Right ventricle myocardium superior (tissue), 1 donor: ENCODE measurements at regions not wholly inside any gene's neighbourhood (a gene's known extent, or its start where the extent isn't known, plus 50 kb on each side); places are given as distances from the start of the nearest gene placed in this dataset.
"Not testable (repeated sequence)": the region's sequence is repeated elsewhere in the genome, so short reads cannot be mapped to it uniquely, and the experiment has no call there.

Experiments used
- ATAC-seq: fragments of 200-7000 bp; cut with Tn5 transposase; one replicate; pipeline ENCODE4 v1.9.1; 2020; ENCODE audit warnings: mild to moderate bottlenecking; ENCODE audit not compliant: poor library complexity
- DNase-seq: peaks from one replicate; pipeline ENCODE4 v3.0.0-alpha.2; 2020
- intact Hi-C: fragments of 100-400 bp; cut with DNase I; formaldehyde crosslinking; loops from one replicate; pipeline ENCODE4 v1.11.2; 2022
- donor health status: DM: no; HTN: yes; CAD: no; lungs with severe emphysema.

DNA sequence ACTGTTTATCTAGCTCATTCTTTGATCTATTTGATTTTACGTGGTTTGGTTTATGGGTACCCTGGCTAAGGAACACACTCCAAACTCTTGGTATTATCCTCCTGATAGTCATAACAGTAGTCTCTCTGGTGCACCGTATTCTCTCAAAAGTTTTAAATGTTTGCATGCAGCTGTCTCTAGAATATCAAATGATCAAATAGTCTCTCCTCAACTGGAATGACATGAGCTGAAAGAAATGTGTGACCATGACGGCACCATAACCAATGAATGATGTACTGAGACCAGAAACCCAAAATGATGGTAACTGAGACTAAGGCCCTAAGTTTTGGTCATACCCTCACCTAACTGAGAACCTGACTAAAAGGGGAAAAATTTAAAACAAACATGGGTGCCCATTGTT is 319.4 kb downstream of the SLC7A11 start:
- ATAC-seq, result no peak
- DNase-seq, result no peak
- intact Hi-C loops, result no loop called here

DNA sequence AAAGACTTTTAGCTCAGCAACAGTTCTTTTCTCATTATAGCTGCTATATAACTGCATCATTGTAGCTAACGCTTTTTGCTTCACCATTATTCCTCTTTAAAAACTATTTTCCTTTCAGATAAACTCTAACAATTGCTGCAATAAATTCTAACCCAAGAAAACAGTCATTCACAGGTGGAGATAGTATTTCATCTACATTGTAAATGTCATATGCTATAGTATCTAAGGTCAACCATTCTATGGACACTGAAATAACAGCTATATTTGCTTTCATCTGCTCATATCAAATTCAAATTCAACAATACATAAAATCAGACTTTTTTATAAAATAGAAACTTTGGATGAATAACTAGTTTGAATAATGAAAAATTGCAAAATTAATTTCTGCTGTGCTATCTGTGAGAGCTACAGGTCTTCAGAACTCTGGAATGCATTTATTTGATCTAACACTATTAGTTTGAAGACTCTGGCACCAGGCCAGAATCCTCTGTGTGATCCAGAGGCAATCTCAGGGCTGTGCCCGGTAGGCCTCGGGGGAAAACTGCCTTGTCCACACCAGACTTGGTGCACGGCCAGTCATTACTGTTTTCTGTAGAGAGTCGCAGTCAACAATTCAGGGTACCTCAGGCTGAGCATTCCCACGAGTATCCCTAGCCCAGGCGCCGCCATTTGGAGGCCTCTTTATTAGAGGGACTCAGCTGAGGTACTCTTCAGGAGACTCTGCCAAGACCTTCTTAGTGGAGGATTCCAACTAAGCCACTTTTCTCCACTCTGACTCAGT is 332.4 kb downstream of the SLC7A11 start:
- DNase-seq (no peak), ATAC-seq (no peak)
- intact Hi-C loops, result no loop called here

- DNase-seq (no peak), ATAC-seq (no peak)
- intact Hi-C loops, result no loop called here
These were observed 336.2 kb downstream of the SLC7A11 start for GRCh38 chr4:137905930-137906329.

DNA sequence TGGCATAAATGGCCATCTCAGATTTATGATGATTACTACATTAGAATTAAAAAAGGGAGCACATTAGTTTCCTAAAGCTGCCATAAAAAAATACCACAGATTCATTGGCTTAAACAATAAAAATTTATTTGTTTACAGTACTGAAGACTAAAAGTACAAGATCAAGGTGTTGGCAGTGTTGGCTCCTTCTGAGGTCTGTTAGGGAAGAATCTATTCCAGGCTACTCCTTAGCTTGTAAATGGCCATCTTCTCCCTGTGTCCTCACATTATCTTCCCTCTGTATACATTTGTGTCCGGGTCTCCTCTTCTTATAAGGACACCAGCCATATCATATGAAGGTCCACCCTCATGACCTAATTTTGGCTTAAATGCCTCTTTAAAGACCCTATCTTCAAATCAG is 341.0 kb downstream of the SLC7A11 start:
- intact Hi-C loops, result no loop called here
- no peak for ATAC-seq

DNA sequence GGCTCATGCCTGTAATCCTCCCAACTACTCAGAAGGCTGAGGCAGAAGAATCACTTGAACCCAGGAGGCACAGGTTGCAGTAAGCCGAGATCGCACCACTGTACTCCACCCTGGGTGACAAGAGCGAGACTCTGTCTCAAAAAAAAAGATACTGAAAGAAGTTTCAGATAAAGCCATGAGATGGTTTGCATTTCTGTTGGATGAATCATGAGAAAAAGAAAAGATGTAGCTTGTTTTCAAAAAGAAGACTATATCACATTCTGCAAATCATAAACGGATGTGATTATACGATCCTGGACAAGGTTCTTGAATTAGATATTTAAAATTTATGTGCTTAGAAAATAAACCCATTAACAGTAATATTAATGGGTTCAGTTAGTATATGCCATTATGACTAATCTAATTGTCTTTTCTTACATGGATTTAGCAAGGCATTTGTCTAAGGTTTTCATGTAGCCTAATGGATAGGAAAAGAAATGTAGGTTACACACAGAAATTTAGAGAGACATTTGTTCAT is 345.9 kb downstream of the SLC7A11 start:
- intact Hi-C loops, result no loop called here
- ATAC-seq (no peak), DNase-seq (no peak)

More for the DNA sequence above, 341.0 kb downstream of the SLC7A11 start:
- DNase-seq, result no peak

DNA sequence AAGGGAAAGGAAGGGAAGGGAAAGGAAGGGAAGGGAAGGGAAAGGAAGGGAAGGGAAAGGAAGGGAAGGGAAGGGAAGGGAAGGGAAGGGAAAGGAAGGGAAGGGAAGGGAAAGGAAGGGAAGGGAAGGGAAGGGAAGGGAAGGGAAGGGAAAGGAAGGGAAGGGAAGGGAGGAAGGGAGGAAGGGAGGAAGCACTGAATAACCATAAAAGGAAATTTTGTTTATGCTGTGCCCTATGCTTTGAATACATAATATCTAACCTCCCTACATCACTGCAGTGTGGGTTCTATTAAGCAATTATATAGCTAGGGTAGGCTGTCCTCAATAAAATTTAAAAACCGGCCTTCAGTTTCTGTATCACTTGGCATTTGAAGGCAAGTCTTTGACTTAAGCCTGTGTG is 346.6 kb downstream of the SLC7A11 start:
- ATAC-seq, DNase-seq, intact Hi-C loops: not testable (repeated sequence)

DNA sequence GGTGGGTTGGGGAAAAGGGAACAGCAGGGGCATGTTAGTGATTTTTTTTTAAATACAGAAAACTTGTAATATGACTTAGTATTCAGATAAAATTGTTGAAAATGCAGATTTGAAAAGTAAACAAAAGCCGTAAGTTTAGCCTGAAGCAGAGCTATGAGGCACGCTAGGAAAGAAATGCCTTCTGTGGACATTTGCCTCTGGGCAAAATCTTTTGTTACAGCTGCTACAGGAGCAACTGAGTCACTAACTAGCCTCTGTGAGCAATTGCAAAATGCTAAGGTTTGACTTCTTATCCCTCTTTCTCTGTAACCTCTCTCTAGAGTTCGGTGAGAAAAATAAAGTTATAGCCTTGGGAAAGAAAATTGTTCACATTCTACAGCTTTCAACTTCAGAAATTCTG is 350.0 kb downstream of the SLC7A11 start:
- ATAC-seq, result no peak
- intact Hi-C loops, result no loop called here
- DNase-seq, result no peak

- intact Hi-C loops, result no loop called here
- DNase-seq (no peak), ATAC-seq (no peak)
These were observed 351.3 kb downstream of the SLC7A11 start for GRCh38 chr4:137890812-137891211.

GRCh38 chr4:137881641-137882040 is 349.3 kb upstream of the PCDH18 start:
- no peak for ATAC-seq
- DNase-seq, result no peak
- intact Hi-C loops, result no loop called here

DNA sequence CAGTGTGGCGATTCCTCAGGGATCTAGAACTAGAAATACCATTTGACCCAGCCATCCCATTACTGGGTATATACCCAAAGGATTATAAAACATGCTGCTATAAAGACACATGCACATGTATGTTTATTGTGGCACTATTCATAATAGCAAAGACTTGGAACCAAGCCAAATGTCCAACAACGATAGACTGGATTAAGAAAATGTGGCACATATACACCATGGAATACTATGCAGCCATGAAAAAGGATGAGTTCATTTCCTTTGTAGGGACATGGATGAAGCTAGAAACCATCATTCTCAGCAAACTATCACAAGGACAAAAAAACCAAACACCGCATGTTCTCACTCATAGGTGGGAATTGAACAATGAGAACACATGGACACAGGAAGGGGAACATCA is 335.8 kb upstream of the PCDH18 start:
- not testable (repeated sequence) for DNase-seq, ATAC-seq
- intact Hi-C loops, result loop anchor here (10.0 kb wide), 1 partner anchor 743 kb away; no protein-coding TSS in a partner anchor

GRCh38 chr4:137866671-137867070 is 334.4 kb upstream of the PCDH18 start:
- DNase-seq (no peak), ATAC-seq (no peak)
- intact Hi-C loops, result loop anchor here (10.0 kb wide), 1 partner anchor 742 kb away; no protein-coding TSS in a partner anchor

GRCh38 chr4:137861682-137862081 is 329.4 kb upstream of the PCDH18 start:
- DNase-seq (no peak), ATAC-seq (no peak)
- intact Hi-C loops, result loop anchor here (10.0 kb wide), 1 partner anchor 737 kb away; no protein-coding TSS in a partner anchor

GRCh38 chr4:137853424-137853823 is 321.1 kb upstream of the PCDH18 start:
- intact Hi-C loops, result no loop called here
- DNase-seq (no peak), ATAC-seq (no peak)

DNA sequence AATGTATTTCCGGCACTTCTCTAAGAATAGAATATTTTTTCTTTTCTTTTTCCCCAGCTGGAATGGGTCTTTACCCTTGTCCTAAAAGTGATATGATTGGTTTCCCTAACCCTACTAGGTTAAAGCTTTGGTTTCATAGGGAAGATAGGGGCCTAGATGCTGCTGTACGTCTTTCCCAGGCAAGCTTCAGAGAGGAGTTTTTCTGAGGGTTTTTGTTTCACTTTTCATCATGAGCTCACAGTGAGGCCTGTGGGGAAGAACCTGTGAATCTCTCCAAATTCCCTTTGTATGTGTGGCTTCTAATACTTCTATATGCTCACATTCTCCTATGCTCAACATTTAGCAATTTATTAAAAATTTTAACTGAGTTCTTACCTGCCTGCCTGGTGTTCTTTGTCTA is 320.0 kb upstream of the PCDH18 start:
- intact Hi-C loops, result no loop called here
- no peak for DNase-seq
- no peak for ATAC-seq

GRCh38 chr4:137851435-137851834 is 319.1 kb upstream of the PCDH18 start:
- intact Hi-C loops, result no loop called here
- DNase-seq (no peak), ATAC-seq (no peak)

- intact Hi-C loops, ATAC-seq, DNase-seq: not testable (repeated sequence)
These were observed 295.7 kb upstream of the PCDH18 start for GRCh38 chr4:137827945-137828344.

DNA sequence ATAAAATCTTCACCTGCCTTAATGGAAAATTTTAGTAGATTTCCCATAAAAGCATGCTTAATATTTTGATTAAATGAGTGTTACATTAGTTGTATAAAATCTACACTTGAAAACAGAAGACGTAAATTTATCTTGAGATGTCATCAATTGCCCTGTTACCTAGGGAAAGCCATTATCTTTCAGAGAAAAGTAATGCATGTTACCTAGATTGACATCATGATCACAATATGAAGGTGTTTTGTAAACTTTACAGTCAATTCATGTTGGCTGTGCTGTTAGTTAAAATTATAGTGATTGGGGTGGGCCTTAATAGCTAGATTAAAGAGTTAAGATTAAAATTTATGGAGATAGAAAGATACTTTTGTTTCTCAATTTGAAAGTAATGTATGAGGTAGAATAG is 293.2 kb upstream of the PCDH18 start:
- ATAC-seq (no peak), DNase-seq (no peak)
- intact Hi-C loops, result no loop called here

- DNase-seq, result no peak
- intact Hi-C loops, result no loop called here
- no peak for ATAC-seq
These were observed 290.7 kb upstream of the PCDH18 start for GRCh38 chr4:137823007-137823406.

DNA sequence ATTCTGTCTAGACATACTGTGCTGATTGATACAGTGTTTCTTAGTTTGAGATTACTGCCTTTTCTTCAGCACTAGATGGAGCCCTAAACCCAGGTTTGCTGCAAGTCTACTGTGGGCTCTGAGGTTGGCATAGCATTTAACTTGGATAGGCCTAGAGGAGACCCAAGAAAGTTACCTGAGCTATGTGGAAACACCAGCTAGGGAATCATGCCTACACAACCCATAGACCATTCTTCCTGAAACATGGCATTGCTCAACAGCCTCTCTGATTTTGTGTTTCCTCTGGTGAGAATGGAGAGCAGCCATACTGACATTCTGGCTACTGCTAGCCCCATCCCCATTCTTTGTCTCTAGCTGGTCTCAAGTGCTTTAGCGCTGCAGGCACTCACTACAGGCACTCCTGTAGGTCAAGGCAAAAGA is 287.7 kb upstream of the PCDH18 start:
- DNase-seq (no peak), ATAC-seq (no peak)
- intact Hi-C loops, result no loop called here

DNA sequence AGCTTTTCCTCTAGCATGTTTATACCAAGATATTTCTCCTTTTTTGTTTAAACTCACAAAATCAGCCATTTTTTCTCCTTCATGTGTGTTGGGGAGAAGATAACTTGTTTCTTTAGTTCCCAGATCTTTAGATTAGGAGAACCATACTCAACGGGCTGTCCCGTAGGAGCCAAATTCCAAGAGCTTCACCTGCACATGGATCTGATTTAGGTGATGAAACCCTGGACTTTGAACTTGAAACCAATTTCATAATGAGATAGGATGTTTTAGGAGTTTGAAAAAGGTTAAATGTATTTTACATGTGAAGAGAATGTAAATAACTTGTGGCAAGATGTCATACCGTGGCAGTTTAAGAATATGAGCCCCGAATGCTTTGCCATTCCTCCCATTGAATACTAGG is 280.0 kb upstream of the PCDH18 start:
- no peak for ATAC-seq
- DNase-seq, result no peak
- intact Hi-C loops, result no loop called here
